ENCODE measurements at regions not wholly inside any gene's neighbourhood (a gene's known extent, or its start where the extent isn't known, plus 50 kb on each side); places are given as distances from the start of the nearest gene placed in this dataset.

GRCh38 chr13:97161582-97162231, 60.4 kb upstream of the MBNL2 start:
- TF ChIP-seq HDAC2 (CRISPR knock-in tag; IDR thresholded peaks at IDR 0.05) = no peak
- no peak for TF ChIP-seq MTF2 (CRISPR knock-in tag; IDR thresholded peaks at IDR 0.05; ENCODE audit: borderline replicate concordance)
